ENCODE measurements at regions not wholly inside any gene's neighbourhood (a gene's known extent, or its start where the extent isn't known, plus 50 kb on each side); places are given as distances from the start of the nearest gene placed in this dataset.

- DNase-seq, result no peak
- Mint-ChIP-seq H3K4me3 (no peak overlapping the region), H3K4me1 (no peaks in the 10 kb centered on the region)
These were observed 159.2 kb downstream of the INHBB start for GRCh38 chr2:120504936-120505705.

GRCh38 chr2:120508567-120509041 lies 162.7 kb downstream of the INHBB start:
- no peak for TF ChIP-seq CTCF (IDR thresholded peaks at IDR 0.05)
- DNase-seq, result no peak
- Mint-ChIP-seq H3K4me1 (no peaks in the 10 kb centered on the region), H3K9me3 (no peaks in the 10 kb centered on the region), H3K27ac (no peak overlapping the region), H3K27me3 (ENCODE audit: low read depth, poor library complexity) (peaks cover 62% of the 10 kb centered on the region), H3K4me3 (no peak overlapping the region), H3K36me3 (ENCODE audit: low read depth) (no peaks in the 10 kb centered on the region)

More at GRCh38 chr2:120504936-120505705, 159.2 kb downstream of the INHBB start:
- H3K27ac Mint-ChIP-seq, result no peak overlapping the region
- H3K36me3 Mint-ChIP-seq (ENCODE audit: low read depth), result no peaks in the 10 kb centered on the region
- no peak for TF ChIP-seq CTCF (IDR thresholded peaks at IDR 0.05)
- H3K9me3 Mint-ChIP-seq, result no peaks in the 10 kb centered on the region
- peaks cover 44% of the 10 kb centered on the region for H3K27me3 Mint-ChIP-seq (ENCODE audit: low read depth, poor library complexity)

- no peaks in the 10 kb centered on the region for H3K9me3 Mint-ChIP-seq
- no peaks in the 10 kb centered on the region for H3K4me1 Mint-ChIP-seq
These were observed 163.4 kb downstream of the INHBB start for GRCh38 chr2:120509213-120509815.

GRCh38 chr2:120509991-120510735 lies 164.2 kb downstream of the INHBB start:
- Mint-ChIP-seq H3K36me3 (ENCODE audit: low read depth) (no peaks in the 10 kb centered on the region), H3K4me3 (no peak overlapping the region), H3K27ac (no peak overlapping the region), H3K9me3 (no peaks in the 10 kb centered on the region), H3K4me1 (no peaks in the 10 kb centered on the region), H3K27me3 (ENCODE audit: low read depth, poor library complexity) (peaks cover 68% of the 10 kb centered on the region)
- TF ChIP-seq CTCF (IDR thresholded peaks at IDR 0.05), result no peak
- no peak for DNase-seq

More at GRCh38 chr2:120509213-120509815, 163.4 kb downstream of the INHBB start:
- DNase-seq, result no peak
- Mint-ChIP-seq H3K27ac (no peak overlapping the region), H3K4me3 (no peak overlapping the region), H3K36me3 (ENCODE audit: low read depth) (no peaks in the 10 kb centered on the region), H3K27me3 (ENCODE audit: low read depth, poor library complexity) (peaks cover 67% of the 10 kb centered on the region)
- no peak for TF ChIP-seq CTCF (IDR thresholded peaks at IDR 0.05)

- no peak for DNase-seq
- H3K9me3 Mint-ChIP-seq, result no peaks in the 10 kb centered on the region
- no peaks in the 10 kb centered on the region for H3K4me1 Mint-ChIP-seq
- TF ChIP-seq CTCF (IDR thresholded peaks at IDR 0.05), result no peak
- no peak overlapping the region for H3K27ac Mint-ChIP-seq
- no peaks in the 10 kb centered on the region for H3K36me3 Mint-ChIP-seq (ENCODE audit: low read depth)
- peaks cover 73% of the 10 kb centered on the region for H3K27me3 Mint-ChIP-seq (ENCODE audit: low read depth, poor library complexity)
- H3K4me3 Mint-ChIP-seq, result no peak overlapping the region
These were observed 164.9 kb downstream of the INHBB start for GRCh38 chr2:120510751-120511395.
